HG03103 (cell line): ENCODE measurements at regions not wholly inside any gene's neighbourhood (a gene's known extent, or its start where the extent isn't known, plus 50 kb on each side); places are given as distances from the start of the nearest gene placed in this dataset.
A peak's percentile ranks its signal among the peaks of the same experiment; 100 is the strongest.

Source experiments
- ATAC-seq: cut with Tn5 transposase; IDR thresholded peaks from one replicate; pipeline ENCODE4 v1.9.1; 2021; ENCODE audit warnings: low read depth; ENCODE audit not compliant: unreplicated experiment

DNA sequence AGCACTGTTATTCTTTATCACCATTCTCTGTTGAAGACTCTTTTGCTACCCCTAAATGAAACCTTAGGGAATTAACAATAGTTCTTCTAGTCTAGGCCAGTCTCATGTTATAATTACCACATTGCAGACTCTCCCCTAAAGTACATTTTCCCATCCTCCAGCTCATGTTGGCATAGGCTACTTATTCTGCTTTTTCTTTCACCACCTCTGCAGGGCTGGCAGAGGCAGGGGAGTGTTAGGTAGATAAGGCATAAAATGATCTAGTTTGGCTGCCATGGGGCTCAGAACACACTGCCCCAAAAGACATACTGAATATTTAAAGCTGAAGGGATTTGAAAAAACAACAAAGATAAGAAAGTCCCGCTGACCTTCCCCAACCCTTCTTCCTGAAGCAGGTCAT, 82.7 kb upstream of the RFC3 start:
- ATAC-seq: no peak

DNA sequence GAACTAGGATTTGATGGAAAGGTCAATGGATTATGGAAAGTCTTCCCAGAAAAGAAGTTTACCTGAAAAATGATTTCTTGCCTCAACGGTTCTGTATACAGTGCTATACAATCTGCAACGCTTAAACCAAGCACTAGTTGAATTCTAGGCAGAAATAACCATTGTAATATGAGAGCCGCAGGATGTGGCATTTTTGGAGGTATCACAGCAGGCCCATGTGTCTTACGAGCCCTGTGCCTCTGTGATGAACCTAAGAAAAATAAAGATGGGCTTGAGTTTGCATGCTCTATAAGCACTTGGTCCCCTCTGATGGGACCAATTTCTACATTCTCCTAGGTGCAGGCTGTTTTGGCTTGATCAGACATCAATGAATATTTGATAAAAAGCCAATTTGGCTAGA, 78.7 kb upstream of the RFC3 start:
- ATAC-seq: no peak

DNA sequence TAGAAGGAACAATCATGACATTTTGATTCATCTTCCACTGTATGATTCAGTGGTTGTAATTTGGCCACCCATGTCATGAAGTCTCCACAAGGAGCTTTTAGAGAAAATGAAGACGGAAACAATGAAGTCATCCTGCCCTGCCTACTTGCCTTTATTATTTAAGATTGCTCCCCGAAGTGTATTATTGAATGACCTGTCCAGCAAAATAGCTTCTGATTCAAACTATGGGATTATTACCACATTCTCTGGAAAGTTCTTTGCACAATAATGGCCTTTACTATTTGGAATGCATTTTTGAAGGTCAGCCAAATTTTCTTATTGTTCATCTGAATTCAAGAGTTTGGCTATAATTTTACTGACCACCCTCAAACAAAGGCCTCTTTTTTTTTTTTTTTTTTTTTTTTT, 77.8 kb upstream of the RFC3 start:
- no peak for ATAC-seq

DNA sequence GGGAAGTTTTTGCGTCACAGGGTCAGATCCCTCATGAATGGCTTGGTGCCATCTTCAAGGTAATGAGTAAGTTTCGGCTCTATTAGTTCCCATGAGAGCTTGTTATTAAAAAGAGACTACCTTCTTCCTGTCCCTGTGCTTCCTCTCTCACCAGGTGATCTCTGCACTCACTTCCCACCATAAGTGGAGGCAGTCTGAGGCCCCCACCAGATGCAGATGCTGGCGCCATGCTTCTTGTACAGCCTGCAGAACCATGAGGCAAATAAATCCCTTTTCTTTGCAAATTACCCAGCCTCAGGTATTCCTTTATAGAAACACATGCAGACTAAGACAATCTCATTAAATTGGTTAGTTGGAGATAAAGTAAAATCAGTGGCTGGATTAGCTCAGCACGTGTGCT, 75.6 kb upstream of the RFC3 start:
- ATAC-seq: no peak

DNA sequence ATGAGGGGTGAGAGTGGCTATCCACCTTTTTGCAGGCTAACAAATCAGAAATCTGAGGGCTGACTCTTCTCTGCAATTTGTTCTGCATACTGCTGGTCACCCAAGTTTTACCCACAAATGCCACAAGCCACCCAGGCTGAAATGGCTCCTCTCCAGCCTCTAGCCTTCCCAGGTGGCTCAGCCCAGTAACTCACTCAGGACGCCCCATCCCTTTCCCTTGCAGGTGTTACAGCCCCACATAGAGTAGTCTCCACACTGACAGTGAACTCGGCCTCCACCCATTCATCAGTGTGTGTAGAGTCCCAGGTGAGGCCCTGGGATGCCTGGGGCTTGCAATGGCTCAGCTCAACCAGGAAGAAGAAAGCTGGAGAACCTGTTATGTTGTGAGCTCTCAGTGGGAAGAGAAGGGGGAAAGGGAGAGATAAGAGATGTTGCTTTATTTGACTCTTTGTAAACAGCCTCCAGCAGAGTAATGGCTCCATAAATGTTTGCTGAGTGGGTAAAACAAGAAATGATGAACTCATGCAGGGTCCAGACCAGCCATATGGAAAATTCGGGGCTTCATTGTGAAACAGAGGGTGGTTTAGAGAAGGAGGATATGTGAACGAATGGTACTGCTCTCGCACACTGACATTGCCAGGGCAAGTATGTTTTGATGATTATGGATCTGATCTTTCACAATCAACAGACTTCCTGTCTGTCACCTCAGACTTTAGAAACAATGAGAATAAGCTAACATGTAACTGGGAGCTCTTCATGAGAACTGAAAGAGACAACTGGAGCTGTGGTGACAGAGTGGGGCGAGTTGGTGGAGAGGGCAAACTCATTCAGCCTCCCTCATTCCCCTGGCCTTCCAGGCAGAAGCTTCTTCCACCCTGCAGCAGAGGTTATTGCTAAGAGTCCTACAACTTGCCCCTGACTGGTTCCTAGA, 74.2 kb upstream of the RFC3 start:
- peak; percentile 68 for ATAC-seq

DNA sequence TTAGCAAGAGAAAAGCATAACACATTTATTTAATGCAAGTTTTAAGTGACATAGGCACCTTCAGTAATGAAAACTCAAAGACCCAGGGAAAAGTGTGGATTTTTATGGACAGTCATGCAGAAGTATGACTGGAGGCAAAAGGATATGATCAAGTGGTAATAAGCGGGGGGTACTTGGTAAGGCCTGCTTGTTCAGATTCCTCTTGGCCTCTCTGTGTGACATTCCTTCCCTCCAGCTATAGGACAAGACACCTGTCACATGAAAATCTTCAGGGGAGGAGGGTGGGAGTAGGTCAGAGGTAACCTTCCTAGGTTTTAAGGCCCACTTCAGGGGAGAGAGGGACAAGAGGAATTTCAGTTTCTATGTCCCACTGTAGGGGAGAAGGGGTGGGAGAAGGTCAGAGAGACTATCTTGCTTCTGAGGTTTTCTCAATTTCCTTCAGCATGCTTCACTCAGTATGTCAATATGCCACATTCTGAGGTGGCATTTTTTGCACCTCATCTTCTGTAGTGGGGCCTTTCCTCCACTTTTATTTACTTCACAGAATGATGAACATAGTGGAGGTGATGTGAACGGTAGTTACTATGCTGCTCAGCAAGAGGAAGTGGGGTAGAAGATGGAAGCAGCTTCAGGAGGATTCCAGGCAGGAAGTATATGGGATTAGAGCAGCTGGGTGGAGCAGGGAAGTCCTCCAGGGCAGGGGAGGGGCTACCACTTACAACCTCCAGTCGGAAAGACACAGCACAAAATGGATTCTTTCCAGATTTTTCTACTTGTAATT, 73.2 kb upstream of the RFC3 start:
- no peak for ATAC-seq

DNA sequence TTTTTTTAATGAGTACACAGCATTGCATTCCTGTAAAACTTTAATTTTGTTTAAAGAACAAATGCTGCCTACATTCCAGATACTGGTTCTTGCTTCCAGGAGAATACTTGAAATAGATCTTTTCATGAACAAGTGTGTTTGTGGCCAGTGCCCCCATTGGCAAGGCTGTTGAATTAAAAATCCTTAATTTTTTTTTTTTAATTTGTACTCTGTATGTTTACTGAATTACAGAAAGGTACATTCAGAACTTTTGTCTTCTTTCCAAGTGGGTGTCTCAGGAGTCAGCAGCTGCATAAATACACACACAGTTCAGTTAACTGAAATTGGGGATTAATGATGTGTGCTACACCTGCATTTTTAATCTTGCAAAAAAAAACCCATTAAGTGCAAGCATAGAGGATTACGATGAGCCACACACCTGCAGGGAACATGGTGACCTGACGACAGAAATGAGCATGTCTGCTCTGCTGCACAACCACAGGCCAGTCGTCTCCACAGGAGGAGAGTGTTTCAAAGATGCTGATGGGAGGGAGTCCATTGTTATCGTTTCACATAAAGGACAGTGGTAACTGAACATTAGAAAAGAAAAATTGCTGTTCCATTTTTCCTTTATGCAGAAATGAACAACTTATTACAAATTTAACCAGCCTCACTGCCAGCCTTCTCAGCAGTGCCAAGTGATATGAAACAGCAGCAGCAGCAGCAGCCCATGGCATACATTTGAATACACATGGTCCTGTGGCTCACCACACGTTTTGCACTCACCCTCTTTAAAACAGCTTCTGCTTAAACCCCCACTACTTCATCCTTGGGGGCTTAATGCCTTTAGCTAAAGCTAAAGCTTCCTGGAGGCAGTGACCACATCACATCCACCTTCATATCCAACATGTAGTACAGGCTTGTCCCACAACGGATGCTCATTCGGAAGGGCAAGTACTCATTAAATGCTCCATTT, 72.3 kb upstream of the RFC3 start:
- ATAC-seq: peak; percentile 42

DNA sequence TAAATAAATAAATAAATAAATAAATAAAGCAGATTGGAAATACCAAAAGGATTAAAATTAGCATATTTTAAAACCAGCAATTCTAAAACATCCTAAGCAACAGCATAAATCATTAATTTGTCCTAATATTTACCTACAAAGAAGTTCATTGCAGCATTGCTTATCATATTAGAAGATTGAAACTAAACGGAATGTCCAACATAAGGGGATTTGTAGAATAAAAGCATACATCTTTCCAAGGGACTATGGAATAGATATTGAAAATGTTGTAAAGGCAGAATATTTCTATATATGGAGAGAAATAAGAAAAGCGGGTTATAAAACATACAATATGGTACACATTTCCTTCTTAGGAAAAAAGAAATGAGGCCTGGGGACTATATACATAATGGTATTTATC, 71.1 kb upstream of the RFC3 start:
- no peak for ATAC-seq

DNA sequence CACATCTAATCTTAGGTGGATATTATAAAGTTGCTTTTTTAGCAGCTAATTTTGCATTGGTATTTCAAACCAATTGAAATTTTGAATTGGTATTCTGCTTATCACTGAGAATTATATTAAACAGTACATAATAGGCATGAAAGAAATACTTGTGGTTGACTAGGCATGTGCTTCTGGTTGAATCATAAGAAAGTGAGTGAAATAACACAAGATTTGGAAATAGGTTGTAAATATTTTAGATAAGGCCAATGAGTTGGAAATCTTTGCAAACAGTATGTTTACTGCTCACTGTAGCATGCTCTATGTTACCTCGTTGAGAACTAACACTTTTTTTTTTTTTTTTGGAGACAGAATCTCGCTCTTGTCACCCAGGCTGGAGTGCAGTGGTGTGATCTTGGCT, 66.8 kb upstream of the RFC3 start:
- no peak for ATAC-seq

DNA sequence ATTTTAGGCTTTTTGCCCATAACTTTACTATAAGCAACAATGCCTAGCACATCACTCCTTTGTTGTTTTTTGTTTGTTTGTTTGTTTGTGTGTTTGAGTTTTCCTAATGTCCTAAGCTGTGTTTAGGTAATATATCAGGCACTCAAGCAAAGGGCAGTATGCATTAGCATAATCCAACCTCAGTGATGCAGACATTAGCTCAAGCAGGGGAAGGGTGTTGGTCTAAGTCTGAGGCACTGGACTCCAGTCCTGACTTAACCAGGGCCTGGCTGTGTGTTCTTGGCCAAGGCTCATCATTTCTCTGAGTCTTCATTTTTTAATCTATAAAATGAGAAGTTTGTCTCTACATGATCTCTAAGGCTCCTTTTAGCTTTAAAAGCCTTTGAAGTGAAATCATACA, 65.9 kb upstream of the RFC3 start:
- ATAC-seq: no peak

DNA sequence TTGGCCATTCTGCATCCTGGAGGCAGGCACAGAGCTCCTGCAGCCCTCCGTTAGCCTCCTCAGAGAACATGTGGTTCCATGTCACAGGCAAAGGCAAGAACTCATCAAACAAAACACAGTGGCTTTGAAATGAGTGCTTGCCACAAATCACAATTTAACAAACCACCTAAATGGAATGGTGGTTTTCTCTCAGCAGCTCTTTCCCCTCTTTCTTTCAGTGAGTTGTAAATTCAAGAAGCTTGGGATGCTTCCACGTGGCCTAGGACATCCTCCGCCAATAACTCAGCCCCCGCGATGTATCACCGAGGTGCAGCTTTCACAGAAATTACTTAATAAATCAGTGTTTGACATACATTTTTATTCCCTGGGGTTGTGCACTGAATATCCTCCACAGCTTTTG, 65.4 kb upstream of the RFC3 start:
- ATAC-seq: no peak

DNA sequence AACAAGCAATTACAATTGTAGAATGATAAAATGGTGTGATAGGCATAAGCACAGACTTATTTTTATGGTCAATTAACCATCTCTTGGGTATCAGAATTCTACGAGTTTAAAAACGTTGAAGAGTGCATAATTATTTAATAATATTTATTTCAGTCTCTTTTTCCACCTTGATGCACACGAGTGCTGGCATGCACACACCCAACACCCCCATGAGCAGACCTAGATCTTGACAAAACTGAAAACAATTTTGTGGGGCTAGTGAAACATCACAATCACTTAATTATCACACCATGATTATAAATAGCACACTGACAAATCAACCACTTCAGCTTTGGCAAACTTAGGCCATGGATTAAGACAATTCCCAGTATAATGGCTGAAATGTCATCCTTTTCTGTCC, 61.0 kb upstream of the RFC3 start:
- ATAC-seq: no peak

DNA sequence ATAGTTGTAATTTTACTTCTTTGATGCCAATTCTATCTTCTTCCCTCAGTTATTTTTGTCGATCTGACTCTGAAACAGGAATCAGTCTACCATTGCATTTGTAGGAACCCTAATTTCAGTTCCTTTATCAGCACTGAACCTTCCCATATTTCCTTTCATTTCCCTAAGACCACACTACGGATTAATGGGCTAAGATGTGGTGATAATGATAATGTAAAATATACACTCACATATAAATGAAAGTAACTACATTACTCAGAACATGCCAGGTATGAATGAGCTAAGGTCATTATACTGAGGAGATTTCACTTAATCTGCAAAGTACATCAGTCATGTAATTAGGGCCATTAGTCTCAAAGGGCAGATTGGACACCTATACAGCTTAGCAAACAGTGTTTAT, 60.2 kb upstream of the RFC3 start:
- peak; percentile 76 for ATAC-seq

DNA sequence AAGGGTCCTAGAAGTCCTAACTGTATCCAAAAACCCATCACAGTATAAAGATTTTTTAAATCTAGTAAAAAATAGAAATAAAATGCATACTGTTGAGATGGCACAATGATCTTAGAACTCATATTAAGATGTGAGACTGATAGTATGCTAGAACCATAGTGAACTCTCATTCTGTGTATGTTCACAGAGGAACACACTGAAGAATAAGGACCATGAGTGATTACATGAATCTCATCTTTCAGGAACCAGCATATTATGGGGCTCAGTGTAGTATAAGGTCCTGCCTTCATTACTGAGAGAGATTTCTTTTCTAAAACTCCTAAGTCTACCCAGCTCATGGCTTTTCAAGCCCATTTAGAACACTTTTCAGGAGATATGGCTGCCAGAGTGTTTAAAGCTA, 59.8 kb upstream of the RFC3 start:
- peak; percentile 50 for ATAC-seq

DNA sequence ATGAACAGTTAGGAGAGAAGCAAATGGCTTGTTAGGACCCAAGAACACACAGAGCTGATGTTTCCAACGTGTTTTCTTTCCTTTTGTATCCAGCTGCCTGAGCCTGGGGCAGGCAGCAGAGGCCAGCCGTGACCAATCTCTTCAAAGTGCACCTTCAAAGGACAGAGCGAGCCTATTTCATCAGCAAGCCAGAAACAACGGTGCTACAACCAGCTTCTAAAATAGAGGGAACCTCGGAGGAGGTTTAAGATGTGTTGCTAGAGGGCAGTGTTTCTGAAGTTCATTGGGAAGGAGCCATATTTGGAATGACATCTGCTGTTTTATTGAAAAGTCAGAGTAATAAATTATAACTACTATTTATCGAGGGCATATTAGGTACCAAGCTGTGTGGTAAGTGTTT, 56.2 kb upstream of the RFC3 start:
- no peak for ATAC-seq

DNA sequence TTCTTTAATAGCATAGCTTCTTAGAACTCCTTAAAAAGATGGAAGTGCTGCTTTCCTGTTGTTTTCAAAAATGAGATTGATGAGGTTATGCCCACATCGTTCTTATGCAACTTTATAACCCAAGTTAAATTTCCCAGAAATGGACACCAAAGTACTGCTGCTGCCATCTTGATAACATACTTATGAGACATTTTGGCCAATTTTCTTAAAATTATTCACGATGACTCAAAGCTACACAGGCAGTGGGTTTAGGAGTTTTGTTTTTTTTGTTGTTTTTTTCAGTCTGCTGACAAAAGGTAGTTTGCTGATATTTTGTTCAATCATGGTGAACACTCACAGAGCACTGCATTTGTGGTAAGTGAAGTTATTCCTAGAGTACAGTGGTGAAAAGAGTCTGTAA, 54.9 kb upstream of the RFC3 start:
- no peak for ATAC-seq

DNA sequence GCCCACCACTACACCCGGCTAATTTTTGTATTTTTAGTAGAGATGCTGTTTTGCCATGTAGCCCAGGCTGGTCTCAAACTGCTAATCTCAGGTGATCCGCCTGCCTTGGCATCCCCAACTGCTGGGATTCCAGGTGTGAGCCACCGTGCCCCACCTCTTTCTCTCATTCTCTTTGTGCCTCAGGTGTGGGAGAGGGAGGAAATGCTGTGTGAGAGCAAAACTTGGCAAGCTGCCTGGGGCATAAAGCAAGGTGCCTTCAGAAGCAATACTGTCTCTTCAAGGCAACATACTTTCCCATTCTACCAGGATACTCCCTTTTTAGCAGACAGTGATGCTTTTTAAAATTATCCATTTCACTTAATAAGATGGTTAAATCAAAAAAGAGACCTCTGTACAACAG, 53.2 kb upstream of the RFC3 start:
- no peak for ATAC-seq

DNA sequence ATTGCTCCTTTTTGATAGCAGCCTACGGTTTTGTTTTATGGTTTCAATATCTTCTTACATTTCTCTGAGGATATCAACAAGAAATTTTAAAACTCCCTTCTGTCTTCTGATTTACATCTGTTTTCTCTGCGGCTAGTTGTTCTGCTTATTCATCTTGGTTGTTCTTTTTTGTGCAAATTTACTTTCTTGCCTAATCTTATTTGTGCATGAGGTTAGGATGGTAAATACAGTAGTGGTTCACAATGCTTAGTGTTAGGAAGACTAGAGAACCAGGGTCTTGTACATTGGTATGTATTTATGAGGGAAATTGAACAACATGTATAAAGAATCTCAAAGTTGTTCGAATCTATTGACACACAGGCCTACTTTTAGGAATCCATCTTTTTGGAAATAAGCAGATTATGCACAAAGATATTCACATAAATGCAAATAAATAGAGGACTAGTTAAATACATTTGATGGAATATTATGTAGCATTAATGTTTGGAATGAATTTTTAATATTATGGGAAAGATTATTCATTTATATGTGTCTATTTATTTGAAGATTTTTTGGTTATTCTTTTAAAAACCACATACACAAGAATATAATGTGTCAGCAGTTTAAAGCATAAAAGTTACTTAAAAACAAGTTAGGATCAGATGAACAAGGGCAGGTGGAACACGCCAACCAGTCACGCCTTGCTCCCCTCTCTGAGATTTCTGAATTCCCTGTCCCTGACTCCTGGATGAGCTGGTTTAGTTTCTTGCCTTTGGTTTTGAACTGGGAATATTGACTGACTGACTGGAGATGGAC, 51.4 kb upstream of the RFC3 start:
- no peak for ATAC-seq

DNA sequence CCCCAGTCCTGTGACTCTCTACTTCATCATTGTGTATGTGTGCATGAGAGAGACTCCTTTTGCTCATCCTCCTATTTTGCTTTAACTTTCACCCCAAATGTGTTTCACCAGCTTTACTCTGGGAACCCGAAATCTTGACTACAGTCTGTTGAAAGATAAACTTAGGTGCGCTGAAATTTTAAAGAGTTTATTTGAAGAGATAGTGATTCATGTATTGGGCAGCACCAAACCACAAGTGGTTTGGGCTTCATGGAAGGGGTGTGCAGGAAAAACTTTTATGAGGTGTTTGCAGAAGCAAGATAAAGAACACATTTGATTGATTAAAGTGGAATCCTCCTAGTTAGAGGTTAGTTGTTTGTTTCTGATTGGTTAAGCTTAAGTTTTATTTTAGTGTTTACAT, 50.8 kb upstream of the RFC3 start:
- ATAC-seq: no peak
